HG03565 (cell line): ENCODE measurements at regions not wholly inside any gene's neighbourhood (a gene's known extent, or its start where the extent isn't known, plus 50 kb on each side); places are given as distances from the start of the nearest gene placed in this dataset.

Source experiments
- ATAC-seq: cut with Tn5 transposase; IDR thresholded peaks from one replicate; pipeline ENCODE4 v1.9.1; 2021; ENCODE audit warnings: mild to moderate bottlenecking, moderate library complexity; ENCODE audit not compliant: unreplicated experiment

DNA sequence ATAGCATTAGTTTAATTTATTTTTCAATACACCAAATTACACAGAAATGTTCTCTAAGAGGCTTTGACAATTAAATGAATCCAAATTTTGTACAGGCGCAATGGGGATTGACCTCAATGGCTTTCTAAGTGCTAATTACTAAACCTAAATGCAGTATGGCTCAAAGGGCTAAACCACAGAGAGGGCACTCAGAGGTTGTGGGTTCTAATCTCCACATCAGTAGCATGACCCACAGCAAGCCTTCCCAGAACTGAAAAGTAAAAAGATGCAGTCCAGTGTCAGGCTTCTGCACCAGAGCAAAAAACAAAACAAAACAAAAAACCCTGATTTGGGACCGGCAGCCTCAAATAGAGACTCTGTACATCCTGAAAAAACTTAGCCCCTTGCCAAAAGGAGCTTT, 579.2 kb upstream of the PKN2 start:
- ATAC-seq = no peak

DNA sequence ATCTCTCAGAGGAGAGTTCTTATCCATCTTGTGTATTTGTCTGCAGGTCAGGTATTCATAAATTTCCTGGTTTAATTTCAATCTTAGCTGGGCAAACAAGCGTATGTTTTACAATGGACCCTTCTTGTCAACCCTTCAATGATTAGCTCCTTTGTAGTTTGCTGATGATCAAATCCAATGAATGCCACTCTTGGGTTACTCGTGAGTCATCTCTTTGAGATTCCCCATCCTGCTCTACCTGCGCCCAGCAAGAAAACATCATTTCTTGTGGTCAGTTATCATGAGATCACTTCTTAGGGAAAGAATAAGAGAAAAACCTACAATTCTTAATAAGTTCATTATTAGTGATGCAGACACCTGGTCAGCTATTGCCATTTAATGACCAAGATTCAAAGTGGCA, 572.3 kb upstream of the PKN2 start:
- no peak for ATAC-seq

DNA sequence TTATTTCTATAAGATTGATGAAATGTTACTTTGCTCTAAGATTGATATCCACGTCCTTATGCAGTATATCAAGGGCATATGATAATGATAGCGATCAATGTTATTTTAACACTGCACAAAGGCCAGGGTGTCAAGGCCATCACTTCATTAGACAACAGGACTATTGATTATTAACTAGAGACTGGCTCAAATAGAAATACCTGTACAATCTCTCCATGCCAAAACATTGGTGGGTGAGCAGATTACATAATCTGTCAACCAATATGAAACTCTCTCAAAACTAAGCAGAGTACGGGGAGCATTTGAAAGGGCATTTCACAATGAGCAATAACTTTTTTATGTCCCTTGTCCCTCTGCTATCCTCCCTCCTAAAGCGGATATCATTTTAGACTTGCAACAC, 566.5 kb upstream of the PKN2 start:
- no peak for ATAC-seq

DNA sequence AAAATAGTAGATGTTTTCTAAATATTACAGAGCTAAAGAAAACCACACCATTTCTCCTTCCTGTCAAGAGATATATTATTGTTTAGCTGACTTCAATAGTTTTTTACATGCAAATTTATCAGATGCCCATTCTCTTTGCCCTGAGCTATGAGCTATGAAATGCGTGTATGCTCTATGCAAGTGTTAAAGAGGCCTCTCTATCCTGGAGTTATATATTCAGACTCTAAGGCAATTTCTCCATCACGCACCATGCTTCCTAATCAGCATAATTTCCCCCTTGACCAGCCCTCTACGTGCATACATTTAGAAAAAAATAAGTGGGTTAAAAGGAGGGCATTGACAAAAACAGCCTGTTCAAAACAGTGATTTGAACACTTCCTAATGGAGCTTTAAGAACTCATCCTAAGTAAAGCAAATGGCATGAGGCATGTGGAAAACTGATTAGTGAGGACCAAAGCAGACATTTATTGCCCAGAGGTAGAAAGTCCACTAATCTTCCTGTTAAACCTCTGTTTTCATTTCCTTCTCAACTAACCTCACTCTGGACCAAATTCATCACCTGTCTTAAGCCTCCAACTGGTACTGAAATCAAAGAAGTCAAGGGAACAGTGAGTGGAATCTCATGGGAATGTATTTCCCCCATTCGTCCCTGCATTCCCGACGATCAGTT, 565.8 kb upstream of the PKN2 start:
- ATAC-seq = no peak

DNA sequence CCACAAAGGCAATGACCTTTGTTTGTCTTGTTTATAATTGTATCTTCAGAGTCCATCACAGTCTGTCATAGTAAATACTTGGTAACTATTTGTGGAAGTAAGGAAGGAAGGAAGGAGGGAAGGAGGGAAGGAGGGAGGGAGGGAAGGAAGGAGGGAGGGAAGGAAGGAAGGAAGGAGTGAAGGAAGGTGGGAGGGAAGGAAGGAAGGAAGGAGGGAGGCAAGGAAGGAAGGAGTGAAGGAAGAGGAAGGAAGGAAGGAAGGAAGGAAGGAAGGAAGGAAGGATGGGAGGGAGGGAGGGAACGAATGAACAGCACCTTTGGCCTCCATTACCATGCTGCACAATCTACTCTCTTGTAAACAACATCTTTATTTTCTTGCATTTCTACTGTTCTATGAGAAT, 559.5 kb upstream of the PKN2 start:
- ATAC-seq = no peak

DNA sequence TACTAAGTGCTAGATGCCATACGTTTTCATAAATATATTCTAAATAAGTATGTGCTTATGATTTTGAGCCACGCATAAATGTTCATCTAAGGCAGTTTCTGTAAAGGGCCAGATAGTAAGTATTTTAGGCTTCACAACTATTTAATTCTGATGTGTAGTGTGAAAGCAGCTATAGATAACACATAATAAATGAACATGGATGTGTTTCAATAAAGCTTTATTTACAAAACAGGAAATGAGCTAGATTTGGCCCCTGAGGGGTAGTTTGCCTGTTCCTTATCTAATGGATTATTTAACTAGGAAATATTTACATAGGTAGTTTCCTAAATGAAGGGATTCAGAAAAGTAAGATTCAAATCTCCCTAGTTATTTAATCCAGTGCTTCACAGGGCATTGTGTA, 557.6 kb upstream of the PKN2 start:
- ATAC-seq = no peak

DNA sequence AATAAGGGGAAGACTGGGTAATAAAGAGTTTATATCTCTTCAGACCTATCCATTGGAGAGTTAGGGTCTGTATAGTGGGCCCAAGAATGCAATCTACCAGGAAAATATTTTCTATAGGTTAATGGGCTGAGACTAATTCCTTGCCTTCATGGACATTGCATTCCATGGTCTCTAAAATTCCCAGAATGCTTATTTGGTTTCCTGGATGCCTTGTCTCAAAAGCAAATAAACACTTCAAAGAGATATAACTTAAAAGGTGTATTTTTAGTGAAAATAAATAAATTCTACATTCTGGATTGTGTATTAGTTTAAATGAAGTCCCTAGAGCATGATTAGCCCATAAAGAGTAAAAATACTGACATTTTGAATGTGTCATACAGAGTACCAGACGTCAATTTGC, 550.1 kb upstream of the PKN2 start:
- ATAC-seq = no peak

DNA sequence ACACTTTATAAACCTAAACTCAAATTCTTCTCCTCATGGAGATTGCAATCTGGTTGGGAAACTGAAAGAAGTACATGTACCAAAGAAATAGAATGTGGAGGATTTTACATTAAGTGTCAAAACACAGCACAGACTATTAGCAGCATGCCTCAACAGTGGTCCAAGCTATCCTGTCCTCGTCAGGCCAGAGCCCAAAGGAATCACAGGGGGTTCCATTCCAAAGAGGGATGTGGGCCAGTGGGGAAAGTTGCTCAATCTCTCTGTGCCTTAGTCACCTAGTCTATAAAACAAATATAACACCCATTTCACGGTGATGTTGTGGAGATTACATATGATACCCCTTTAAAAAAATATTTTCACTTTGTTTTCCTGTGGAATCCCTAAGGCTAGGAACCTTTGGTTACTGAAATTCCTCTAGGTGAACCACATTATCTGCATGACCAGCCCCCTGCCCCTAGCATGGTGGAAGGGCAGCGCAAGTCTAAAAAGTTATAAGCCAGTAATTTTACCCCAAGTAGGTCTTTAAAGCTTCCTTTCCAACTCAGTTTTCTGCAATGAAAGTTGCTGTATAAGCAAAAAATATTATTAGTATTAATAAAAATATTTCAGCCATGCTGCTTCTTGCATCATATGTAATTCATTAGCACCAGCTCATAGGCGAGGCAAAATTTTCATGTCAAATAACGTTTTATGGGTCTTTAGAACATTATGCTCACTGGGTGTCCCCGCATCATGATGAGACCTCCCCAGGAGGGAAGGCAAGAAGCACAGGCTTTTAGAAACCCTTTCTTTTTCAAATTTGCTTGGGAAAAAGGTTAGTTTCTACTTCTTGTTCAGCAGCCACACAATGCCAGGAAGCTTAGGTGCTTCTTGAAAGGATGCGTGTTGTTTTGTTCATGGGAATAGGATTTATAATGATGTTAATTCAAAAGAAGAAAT, 548.8 kb upstream of the PKN2 start:
- ATAC-seq = no peak

DNA sequence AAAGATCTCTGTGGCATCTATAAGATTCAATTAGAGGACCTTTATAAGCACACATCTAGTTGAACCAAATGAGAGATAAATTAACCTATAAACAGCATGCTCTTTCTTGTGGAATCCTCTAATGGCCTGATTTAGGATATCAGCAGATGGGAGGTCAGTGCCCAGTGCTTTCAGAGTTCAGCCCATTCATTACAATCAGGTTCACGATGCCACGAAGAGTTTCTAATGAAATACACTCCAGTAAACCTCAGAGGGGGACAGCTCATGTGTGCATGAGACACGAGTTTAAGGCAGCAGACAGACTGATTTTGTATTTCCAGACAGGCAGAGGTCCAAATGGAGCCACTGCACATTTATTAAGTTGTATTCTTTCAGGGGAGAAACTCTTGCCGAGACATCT, 544.4 kb upstream of the PKN2 start:
- ATAC-seq = no peak

DNA sequence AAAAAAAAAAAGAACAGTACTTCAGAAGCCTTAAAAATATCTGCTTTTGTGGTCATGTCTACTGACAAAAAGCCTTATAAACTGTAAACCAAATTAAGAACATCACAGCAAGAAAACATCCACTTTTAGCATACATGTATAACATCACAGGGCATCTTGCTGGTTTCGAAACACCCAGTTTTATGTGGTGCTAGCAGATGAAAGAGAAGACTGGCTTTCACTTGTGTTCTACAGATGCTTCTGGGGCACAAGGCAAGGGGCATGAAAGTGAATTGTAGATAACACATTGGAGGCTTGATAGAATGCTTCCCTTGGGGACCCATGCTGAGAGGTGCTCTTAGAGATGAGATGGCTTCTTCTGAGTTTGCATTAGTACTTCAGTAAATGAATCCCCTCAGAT, 543.7 kb upstream of the PKN2 start:
- ATAC-seq = no peak

DNA sequence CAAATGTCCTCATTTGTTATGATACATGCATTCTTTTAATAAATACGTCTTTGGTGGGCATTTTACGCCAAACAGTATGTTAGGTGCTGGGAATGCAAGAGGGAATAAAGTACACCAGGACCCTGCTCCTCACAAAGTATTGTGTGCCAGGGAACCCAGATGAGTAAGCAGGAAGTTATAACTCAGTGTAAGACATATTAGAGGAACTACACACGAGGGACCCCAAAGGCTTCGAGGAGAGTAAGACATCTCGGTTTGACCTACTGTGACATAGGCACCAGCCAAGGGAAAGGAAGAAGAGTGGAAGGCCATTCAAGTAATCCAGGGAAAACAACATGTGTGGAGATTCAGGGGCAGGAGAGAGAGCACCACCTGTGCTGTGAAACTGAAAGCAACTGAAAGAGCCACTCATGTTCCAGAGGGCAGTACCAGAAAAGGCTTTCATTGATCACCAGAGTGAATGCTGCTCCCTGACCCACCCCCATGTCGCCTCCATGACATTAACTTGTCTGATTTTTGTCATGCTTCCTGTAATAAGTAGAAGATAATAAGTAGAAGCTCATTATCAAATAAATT, 542.5 kb upstream of the PKN2 start:
- ATAC-seq = no peak

DNA sequence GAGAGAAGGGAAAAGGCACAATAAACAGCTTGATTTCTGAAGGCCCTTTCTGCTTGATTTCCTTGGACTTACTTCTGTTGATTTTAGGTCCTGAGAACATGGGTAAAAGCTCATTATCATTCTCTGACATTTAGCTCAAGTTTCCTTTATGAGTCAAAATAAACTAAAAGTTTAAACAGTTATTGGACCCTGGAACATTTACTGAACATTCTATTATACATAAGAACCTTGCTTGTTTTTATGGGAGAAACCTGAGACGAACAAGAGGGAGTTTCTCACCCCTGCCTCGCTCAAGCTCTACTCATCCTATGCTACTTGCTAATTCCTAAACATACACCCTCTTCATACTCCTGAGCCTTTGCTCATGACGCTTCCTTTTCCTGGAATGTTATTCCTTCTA, 538.3 kb upstream of the PKN2 start:
- ATAC-seq = no peak

DNA sequence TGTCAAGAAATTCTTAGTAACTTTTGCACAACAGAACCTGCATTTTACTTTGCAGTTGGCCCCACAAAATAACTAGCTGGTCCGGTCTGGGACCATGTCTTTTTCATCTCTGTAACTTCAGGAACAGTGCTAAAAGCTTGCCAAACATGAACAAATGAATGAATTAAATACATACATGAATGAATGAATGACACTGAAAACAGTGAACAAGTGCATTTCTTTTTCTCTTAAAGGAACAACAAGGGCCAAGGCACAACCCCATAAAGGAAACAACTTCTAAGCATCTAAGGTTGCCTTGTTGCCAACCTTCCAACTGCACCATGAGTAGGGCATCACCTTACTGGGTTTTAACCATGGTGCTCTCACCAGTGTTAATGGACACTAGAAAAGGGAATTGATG, 534.4 kb upstream of the PKN2 start:
- no peak for ATAC-seq

DNA sequence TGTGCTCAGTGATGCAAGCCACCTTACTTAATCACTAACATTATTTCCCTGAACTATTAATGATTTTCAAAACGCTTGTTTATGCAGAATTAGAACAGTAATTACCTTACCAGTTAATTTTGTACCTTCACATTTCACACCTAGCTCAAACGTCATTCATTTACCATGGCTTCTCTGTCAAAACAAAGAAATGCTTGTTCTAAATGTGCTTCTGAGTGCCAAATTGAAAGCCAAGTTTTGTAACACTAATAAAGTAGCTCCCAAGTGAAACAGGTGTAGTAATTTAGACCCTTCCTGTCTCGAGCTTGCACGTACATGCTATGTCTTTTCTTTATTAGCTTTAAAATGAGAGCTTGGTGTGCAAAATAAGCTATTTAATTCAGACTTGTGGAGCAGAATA, 533.7 kb upstream of the PKN2 start:
- ATAC-seq = no peak

DNA sequence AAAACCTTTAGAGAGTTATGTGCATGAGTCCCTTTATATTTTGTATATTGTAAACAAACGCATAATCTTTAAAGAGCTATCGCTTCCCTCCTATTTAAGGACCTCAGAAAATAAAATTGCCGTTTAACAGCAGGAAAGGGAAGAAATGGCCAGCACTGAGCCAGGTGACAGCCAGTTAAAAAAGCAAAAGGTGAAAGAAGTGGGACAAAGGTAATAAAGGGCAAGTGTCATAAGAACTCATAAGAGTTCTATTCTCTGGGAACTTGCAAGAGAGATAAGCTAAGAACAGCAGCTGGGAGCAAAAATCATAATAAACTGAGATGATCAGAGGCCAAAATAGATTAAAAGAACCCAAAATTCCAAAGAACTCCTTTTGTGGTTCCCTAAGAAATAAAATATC, 520.9 kb upstream of the PKN2 start:
- no peak for ATAC-seq

DNA sequence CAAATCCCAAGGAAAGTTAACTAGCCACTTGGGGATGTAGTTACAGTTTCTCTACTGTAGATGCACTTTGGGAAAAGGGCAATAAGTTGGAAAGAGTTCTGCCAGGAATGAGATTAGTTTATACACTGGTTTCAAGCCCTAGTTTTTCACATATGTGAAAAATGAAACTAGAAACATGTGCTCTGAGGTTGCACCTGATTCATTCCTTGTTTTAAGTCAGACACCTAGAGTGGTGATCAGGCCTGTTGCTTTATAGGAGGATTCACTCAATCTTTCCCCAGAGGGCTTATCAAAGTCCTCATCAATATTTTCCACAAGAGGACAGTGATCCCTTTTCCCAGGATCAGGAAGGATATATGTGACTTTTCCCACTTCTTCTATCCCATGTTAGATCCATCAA, 515.9 kb upstream of the PKN2 start:
- ATAC-seq = no peak

DNA sequence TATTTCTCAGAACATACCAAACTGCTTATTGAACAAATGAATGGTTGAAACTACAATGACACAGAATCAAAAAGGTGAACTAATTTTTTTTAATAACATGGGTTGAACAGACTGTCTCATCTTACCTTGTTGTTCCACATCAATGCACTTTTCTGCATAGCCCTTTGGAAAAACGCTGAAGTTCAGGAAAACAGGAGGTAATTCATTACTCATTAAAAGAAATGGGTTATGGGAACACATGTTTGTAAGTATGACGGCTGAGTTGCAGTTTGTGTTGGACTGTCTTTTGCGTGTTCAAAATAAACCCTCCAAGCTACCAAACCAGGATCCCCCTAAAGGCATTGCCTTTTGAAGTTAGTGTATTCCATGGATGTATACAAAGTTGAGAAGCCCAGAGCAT, 514.9 kb upstream of the PKN2 start:
- no peak for ATAC-seq

DNA sequence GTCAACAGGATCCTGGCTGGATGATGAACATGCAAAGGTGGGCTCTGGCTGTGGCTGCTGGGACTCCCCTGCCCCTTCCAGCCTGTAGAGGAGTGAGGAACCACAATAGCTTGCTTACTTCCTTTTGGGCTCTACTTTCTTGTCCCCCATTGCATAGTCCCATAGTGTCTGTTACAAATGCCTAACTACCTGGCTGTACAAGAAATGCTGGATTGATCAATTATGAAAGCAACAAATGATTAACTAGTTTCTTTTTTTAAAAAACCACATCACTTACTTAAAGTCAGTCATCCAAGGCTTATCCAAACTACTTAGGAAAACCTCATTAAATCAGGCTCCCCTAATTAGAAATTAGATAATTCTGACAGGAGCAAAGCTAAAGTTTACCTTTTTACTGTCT, 514.1 kb upstream of the PKN2 start:
- ATAC-seq = no peak

DNA sequence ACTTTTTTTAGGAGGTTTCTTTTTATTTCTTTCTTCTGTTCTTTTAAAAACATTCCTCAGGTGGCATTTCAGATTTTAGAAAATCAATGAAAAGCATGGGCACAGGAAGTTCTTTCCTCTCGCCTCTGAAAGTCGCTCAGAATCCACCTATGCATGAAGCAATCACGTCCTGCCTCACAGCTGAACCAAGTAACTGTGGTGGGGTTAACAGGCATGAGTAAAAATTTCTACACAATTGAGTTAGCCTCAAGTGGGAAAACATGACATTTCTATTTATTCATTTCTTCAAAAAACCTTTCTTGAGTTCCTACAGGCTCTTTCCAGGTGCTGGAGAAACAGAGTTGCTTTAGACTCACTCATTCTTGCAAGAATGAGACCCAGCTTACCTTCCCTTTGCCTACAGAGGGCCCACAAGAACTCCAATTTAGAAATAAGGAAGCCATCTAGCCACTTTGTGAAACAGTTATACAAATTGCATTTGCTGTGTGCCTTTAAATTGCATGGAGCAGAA, 508.9 kb upstream of the PKN2 start:
- ATAC-seq = no peak

DNA sequence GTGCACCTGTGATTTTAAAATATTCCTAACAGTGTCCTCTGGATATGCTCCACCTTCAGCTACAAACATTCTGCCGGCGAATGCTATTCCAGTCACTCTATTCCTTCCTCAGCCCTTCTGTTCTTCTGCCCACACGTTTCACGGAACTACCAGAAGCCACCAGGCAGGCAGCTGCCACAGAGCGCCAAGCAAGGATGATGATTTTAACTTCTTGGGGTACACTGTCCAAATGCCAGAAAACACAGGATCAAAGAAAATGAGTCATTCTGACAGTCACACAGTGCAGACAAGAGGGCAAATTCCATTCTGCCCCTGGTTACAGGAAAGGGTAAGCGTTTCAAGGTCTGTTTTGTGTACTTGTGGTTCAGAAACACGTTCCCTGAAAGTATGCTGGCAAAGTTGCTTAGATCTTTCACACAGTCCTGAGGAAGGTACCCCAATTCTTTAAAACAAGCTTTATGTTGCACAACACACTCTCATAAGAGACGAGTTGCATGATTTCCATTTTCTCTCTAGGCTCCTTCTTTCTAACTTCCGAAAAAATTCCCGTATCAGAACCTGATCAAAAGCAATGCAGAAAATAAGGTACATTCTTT, 508.3 kb upstream of the PKN2 start:
- no peak for ATAC-seq

DNA sequence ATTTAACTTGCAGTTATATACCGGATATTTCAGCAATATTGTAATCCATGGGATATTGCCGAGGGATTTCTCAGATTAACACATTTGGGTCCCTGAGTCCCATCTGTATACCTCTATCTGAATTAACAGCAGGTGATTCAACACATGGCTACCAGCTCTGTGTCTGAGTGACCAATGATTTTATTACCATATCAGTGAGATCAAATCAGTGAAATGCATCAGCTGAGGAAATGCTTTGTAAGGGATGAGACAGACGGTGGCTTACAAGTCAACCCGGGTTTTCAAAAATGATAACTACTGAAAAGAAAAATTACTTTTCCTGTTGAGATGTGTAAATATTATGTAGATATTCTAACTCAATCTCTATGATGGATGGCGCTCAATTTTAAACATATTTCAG, 504.1 kb upstream of the PKN2 start:
- no peak for ATAC-seq
